GM23338 (cell line): ENCODE measurements at regions not wholly inside any gene's neighbourhood (a gene's known extent, or its start where the extent isn't known, plus 50 kb on each side); places are given as distances from the start of the nearest gene placed in this dataset.

Experiments
- CTCF ChIP-seq, 2 experiments: fragments of 200-600 bp in 1 of 2; sonication (generic) in 1 of 2; conservative IDR thresholded peaks; 2 replicates each; pipeline versions ENCODE4 v1.5.1 to v1.6.1; 2016 to 2017; ENCODE audit warnings: antibody characterized with exemption in 2 of 2, low read depth in 2 of 2, mild to moderate bottlenecking in 2 of 2, moderate library complexity in 1 of 2
- EZH2 ChIP-seq: fragments of 200-600 bp; sonication (generic); IDR thresholded peaks from one replicate; pipeline ENCODE4 v1.8.0; 2017; ENCODE audit warnings: antibody characterized with exemption, mild to moderate bottlenecking, low read depth; ENCODE audit not compliant: unreplicated experiment
- ZNF114 ChIP-seq: fragments of 250-450 bp; sonication (Bioruptor Pico); IDR thresholded peaks from 2 replicates; pipeline ENCODE4 v1.5.0; 2020; ENCODE audit warnings: mild to moderate bottlenecking, moderate library complexity

- no peak for TF ChIP-seq EZH2
- no peak for TF ChIP-seq CTCF (conservative IDR thresholded peaks at IDR 0.05; ENCODE audit: low read depth in 2 of 2)
- TF ChIP-seq ZNF114 (CRISPR knock-in tag), result no peak
Measured at GRCh38 chr4:37503261-37503660, 182.9 kb downstream of the RELL1 start.
